Mammary epithelial cell (primary cell): ENCODE measurements at regions not wholly inside any gene's neighbourhood (a gene's known extent, or its start where the extent isn't known, plus 50 kb on each side); places are given as distances from the start of the nearest gene placed in this dataset.

Source experiments
- CTCF ChIP-seq, 2 donors: IDR thresholded peaks in 1 of 2; conservative IDR thresholded peaks in 1 of 2; 2 replicates each; pipeline ENCODE4 v1.5.1; 2011 to 2012; ENCODE audit warnings: inconsistent platforms in 2 of 2, low read length in 2 of 2, mild to moderate bottlenecking in 2 of 2, control low read depth in 1 of 2, low read depth in 1 of 2; ENCODE audit not compliant: insufficient read depth in 1 of 2; ENCODE audit errors: extremely low read depth in 1 of 2
- EZH2 ChIP-seq: IDR thresholded peaks from 2 replicates; pipeline ENCODE4 v1.6.1; 2012; ENCODE audit warnings: low read length, inconsistent platforms, borderline replicate concordance

DNA sequence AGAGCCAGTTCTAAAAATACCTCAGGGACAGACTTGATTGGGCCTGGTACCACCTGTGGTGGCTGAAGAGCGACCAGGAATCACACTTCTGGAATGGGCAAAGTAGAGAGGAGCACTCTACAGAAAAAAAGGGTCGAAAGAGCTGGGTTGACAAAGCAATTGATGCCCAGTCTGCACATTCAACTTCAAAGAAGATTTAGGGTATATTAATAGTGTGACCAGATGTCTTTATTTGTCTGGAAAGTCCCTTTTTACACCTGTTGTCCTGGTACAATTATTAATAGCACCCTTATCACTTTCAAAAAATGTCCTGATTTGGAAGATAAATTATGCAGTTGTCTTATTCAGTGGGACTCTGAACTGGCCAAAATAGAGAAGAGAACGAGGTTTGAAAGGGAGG is 137.5 kb downstream of the DYRK2 start:
- TF ChIP-seq CTCF (conservative IDR thresholded peaks at IDR 0.05 in 1 of 2, IDR thresholded peaks at IDR 0.05 in 1 of 2; ENCODE audit: extremely low read depth in 1 of 2, insufficient read depth in 1 of 2, low read depth in 1 of 2, low read length in 2 of 2) (no peak), EZH2 (no peak)
